ELR (cell line): ENCODE measurements at regions not wholly inside any gene's neighbourhood (a gene's known extent, or its start where the extent isn't known, plus 50 kb on each side); places are given as distances from the start of the nearest gene placed in this dataset.
"Not testable (repeated sequence)": the region's sequence is repeated elsewhere in the genome, so short reads cannot be mapped to it uniquely, and the experiment has no call there.

Experiments
- DNase-seq: peaks from one replicate; pipeline ENCODE4 v3.0.0-alpha.2; 2015; ENCODE audit warnings: low read depth

DNA sequence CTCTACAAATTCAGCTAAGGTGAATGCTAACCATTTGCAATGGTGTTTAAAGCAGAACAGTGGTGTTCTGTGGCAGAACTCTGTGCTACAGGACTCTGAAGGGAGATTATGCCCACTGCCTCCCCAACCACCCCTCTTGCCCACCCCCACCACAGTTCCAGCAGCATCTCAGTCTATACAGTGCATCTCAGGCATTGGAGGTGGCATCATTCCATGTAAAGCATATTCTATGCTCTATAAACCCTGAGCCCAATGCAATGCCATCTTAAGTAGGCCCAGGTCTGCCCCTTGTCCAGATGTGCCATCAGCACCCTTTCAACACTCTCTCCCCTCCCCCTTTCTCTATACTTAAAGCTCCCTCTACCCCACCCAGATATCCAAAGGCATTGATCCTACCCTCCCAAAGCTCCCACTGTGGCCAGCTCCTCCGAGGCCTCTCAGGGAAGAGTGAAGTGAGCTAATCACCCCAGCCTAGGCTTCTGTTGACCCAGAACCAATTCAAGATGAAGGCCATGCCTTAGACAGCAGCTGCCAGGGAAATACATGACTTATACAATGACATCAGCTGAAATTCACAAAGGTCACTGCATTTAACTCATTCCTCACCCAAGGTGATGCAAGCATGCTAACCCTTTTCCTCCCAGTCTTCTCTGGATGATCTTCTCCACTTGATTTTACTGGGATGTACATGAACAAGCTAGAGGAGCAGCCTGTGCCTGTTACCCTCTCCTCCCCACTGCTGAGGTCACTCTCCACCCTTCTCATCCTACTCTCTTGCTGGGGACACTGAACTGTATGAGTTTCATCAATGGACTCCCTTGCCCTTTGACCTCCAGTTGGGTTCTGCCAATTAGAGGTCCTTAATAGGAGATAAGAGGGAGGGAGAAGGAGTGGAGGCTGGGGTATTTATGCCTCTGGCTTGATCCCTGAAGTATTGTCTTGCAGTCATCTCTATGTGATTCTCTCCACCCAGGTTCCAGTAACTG, 353.9 kb downstream of the GOLGA6L6 start:
- not testable (repeated sequence) for DNase-seq

DNA sequence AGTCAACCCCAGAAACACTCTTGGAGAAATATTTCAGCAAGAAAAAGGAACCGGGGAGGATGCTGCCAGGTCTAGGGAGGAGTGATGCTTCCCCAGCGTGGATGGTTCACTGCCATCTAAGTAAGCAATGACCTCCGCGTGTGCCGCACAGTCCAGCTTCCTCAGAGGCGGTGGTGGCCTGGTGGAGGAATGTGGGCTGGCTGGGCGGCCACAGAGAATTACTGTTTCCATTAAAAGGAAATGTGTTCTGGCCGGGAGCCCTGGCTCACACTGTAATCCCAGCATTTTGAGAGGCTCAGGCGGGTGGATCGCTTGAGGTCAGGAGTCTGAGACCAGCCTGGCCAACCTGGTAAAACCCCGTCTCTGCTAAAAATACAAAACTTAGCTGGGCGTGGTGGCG, 356.7 kb downstream of the GOLGA6L6 start:
- not testable (repeated sequence) for DNase-seq

DNA sequence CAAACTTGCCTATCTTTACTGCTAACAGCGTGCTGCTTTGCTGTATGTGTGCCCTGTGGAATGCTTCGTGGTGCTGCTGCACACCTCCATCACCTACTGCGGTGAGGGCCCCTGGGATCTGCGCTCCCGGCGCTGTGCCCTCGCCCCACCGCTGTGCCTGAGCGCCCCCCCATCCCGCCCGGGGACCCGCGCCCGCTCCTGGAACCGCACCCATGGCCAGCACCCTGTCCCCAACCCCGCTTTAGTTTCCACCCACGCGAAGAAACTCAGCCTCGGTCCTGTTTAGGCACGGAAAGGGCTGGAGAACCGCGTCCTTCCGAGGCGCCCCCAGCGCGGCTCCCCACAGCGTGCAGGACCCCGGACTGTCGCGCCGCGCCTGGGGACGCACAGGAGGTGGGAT, 373.4 kb downstream of the GOLGA6L6 start:
- not testable (repeated sequence) for DNase-seq

DNA sequence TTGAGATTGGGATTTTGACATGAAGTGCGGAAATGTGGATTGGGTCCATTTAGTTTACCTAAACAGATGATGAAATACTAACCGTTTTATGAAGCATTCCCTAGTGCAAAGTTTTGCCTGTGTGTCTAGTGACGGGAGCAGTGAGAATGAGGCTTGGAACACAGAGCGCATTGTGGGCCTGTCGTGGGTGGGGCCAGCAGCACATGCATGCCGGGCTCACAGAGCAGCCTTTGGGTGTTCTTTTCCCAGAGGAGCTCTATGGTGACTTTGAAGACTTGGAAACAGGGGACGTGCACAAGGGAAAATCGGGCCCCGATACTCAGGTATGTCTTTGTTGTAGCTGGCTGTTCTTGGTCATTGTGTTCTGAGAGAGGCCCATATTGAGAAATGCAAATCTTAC, 388.1 kb downstream of the GOLGA6L6 start:
- not testable (repeated sequence) for DNase-seq

GRCh38 chr15:20148679-20149078, 392.9 kb downstream of the GOLGA6L6 start:
- DNase-seq = not testable (repeated sequence)

- DNase-seq = not testable (repeated sequence)
Observed at GRCh38 chr15:20148008-20148407, 393.6 kb downstream of the GOLGA6L6 start.

DNA sequence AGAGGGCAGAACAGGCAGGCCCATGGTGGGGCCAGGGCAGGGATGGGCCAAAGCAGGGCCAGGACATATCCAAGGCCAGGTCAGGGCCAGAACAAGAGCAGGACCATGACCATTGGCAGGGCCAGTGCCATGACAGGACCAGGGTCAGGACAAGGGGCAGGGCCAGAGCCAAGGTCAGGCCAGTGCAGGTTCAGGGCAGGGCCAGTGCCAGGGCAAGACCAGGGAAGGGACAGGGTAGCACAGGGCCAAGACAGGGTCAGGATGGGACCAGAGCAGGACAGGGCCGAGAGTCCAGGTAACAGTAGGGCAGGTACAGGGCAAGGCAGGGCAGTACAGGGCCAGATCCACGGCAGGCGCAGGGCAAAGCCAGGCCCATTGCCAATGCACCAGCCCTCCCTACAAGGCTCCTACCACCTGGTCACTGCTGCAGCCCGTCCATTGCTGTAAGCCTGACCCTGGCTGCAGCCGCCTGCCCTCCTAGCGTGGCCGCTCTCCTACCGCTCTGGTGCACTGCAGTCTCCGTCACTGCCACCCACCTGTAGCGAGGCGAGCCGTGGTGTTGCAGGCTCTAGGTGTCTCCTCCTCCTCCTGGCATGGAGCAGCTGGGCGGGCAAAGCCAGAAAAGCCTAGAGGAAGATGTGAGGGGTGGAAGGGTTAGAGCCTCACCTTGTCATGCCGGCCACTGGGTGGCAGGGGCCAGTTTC, 397.1 kb downstream of the GOLGA6L6 start:
- DNase-seq = not testable (repeated sequence)

DNA sequence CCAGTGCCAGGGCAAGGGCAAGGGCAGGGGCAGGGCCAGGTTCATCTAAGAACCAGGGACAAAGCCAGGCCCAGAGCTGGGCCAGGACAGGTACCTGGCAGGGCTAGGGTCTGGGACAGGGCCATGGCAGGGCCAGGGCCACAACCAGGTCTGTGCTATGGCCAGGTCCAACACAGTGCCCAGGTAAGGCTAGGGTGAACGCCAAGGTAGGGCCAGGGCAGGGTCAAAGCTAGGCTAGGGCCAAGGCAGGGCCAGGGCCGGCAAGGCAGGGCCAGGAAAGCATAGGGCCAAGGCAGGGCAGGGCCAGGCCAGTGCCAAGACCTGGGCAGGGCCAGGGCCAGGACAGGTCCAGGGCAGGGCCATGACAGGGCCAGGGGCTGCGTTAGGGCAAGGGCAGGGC, 398.7 kb downstream of the GOLGA6L6 start:
- not testable (repeated sequence) for DNase-seq

- not testable (repeated sequence) for DNase-seq
Observed at GRCh38 chr15:20142410-20142809, 399.2 kb downstream of the GOLGA6L6 start.

DNA sequence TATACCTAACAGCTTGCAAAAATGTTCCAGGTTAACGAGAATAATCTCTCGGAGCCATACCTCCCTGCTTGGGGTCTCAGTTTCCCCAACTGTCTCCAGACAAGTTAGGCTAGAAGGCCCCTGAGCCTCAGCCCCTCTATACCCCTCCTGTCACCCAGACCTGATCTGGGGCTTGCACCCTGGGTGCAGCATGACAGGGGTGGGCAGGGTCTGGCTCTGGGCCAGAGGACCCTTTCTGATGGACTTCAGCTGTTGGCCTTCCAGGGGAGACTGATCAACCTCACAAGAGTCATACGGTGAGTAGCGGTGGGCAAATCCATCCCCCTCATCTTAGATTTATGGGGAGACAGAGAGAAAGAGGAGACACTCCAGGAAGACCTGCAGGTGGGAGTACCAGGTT, 416.9 kb downstream of the GOLGA6L6 start:
- DNase-seq = not testable (repeated sequence)

- no peak for DNase-seq
Observed at GRCh38 chr15:20106026-20106425, 435.6 kb downstream of the GOLGA6L6 start.

- not testable (repeated sequence) for DNase-seq
Observed at GRCh38 chr15:20105011-20105990, 436.3 kb downstream of the GOLGA6L6 start.

DNA sequence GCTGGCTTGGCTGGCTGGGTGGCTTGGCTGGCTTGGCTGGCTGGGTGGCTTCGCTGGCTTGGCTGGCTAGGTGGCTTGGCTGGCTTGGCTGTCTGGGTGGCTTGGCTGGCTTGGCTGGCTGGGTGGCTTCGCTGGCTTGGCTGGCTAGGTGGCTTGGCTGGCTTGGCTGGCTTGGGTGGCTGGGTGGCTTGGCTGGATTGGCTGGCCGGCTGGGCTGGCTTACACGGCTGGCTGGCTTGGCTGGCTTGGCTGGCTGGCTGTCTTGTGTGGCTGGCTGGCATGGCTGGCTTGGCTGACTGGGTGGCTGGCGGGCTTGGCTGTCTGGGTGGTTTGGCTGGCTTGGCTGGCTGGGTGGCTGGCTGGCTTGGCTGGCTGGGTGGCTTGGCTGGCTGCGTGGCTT, 437.0 kb downstream of the GOLGA6L6 start:
- DNase-seq = not testable (repeated sequence)

DNA sequence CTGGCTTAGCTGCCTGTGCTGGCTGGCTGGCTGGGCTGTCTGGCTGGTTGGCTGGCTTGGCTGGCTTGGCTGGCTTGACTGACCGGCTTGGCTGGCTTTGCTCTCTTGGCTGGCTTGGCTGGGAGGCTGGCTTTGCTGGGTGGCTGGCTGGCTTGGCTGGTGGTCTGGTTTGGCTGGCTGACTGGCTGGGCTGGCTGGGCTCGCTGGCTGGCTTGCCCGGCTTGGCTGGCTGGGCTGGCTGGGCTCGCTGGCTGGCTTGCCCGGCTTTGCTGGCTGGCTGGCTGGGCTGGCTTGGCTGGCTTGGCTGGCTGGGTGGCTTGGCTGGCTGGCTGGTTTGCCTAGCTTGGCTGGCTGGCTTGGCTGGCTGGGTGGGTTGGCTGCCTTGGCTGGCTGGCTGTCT, 438.7 kb downstream of the GOLGA6L6 start:
- DNase-seq = not testable (repeated sequence)

GRCh38 chr15:20102209-20102608, 439.4 kb downstream of the GOLGA6L6 start:
- DNase-seq = not testable (repeated sequence)

- DNase-seq = not testable (repeated sequence)
Observed at GRCh38 chr15:20101281-20101680, 440.3 kb downstream of the GOLGA6L6 start.

- not testable (repeated sequence) for DNase-seq
Observed at GRCh38 chr15:20100604-20101270, 440.9 kb downstream of the GOLGA6L6 start.

- DNase-seq = not testable (repeated sequence)
Observed at GRCh38 chr15:20095699-20096303, 445.8 kb downstream of the GOLGA6L6 start.

- not testable (repeated sequence) for DNase-seq
Observed at GRCh38 chr15:20089541-20089940, 452.1 kb downstream of the GOLGA6L6 start.

- not testable (repeated sequence) for DNase-seq
Observed at GRCh38 chr15:20084026-20084425, 457.6 kb downstream of the GOLGA6L6 start.
